Spleen (tissue), 11 donors: ENCODE measurements at regions not wholly inside any gene's neighbourhood (a gene's known extent, or its start where the extent isn't known, plus 50 kb on each side); places are given as distances from the start of the nearest gene placed in this dataset.

ENCODE experiments used
- DNase-seq: peaks from one replicate; pipeline ENCODE4 v3.0.0-alpha.2; 2020
- H3K27ac ChIP-seq, 8 donors: fragments of 200-600 bp; sonication (generic) in 7 of 8; 1 replicate in 4 of 8; 2 replicates in 4 of 8; pipeline versions ENCODE4 v1.5.0 to v1.8.0; 2016 to 2021; ENCODE audit warnings: inconsistent platforms in 4 of 8, mild to moderate bottlenecking in 4 of 8, moderate library complexity in 1 of 8
- H3K27me3 ChIP-seq, 7 donors: fragments of 200-600 bp; sonication (generic) in 6 of 7; replicated peaks in 1 of 7; 1 replicate in 4 of 7; 2 replicates in 3 of 7; pipeline versions ENCODE4 v1.5.0 to v1.8.0; 2016 to 2021; ENCODE audit warnings: inconsistent platforms in 3 of 7, mild to moderate bottlenecking in 1 of 7
- H3K36me3 ChIP-seq, 6 donors: fragments of 200-600 bp; sonication (generic) in 5 of 6; 1 replicate in 4 of 6; 2 replicates in 2 of 6; pipeline versions ENCODE4 v1.5.0 to v1.8.0; 2016 to 2021; ENCODE audit warnings: inconsistent platforms in 2 of 6
- H3K4me1 ChIP-seq, 6 donors: fragments of 200-600 bp; sonication (generic) in 5 of 6; 1 replicate in 3 of 6; 2 replicates in 3 of 6; pipeline versions ENCODE4 v1.5.0 to v1.8.0; 2016 to 2021; ENCODE audit warnings: inconsistent platforms in 3 of 6
- H3K4me3 ChIP-seq, 8 donors: fragments of 200-600 bp; sonication (generic) in 7 of 8; 1 replicate in 4 of 8; 2 replicates in 4 of 8; pipeline versions ENCODE4 v1.5.0 to v1.8.0; 2016 to 2021; ENCODE audit warnings: inconsistent platforms in 4 of 8, mild to moderate bottlenecking in 4 of 8, moderate library complexity in 2 of 8
- H3K9me3 ChIP-seq, 8 donors: fragments of 200-600 bp; sonication (generic) in 7 of 8; 1 replicate in 4 of 8; 2 replicates in 4 of 8; pipeline versions ENCODE4 v1.5.0 to v1.8.0; 2016 to 2021; ENCODE audit warnings: inconsistent platforms in 4 of 8
- POLR2A ChIP-seq, 3 donors: fragments of 450-650 bp; IDR thresholded peaks; one replicate each; pipeline ENCODE4 v1.5.1; 2017; ENCODE audit warnings: antibody characterized with exemption in 3 of 3, mild to moderate bottlenecking in 1 of 3
- POLR2AphosphoS5 ChIP-seq, 3 donors: sonication (generic); formaldehyde crosslinking; IDR thresholded peaks; one replicate each; pipeline ENCODE4 v1.5.1; 2017; ENCODE audit warnings: antibody characterized with exemption in 3 of 3
- WGBS, 5 donors: extraction: QIAGEN DNeasy Blood & Tissue Kit in 3 of 5; methylation state at CpG; one replicate each; pipeline versions ENCODE4 v1.1.5 to v1.1.7; 2013 to 2018; 5-methylcytosine and 5-hydroxymethylcytosine counted together
- intact Hi-C: fragments of 100-400 bp; cut with DNase I; formaldehyde crosslinking; loops from one replicate; pipeline ENCODE4 v1.15.0; 2023; ENCODE audit warnings: low total_unique reads
- TF ChIP-seq, protein P1 (sequence below), 11 experiments: fragments of 200-600 bp in 7 of 11; fragments of 450-650 bp in 4 of 11; sonication (generic) in 4 of 11; IDR thresholded peaks in 8 of 11; conservative IDR thresholded peaks in 3 of 11; 1 replicate in 7 of 11; 2 replicates in 4 of 11; pipeline versions ENCODE4 v1.4.0 to v1.8.0; 2016 to 2021; ENCODE audit warnings: antibody characterized with exemption in 11 of 11, inconsistent platforms in 4 of 11, mild to moderate bottlenecking in 1 of 11
- donor health status: healthy with polysubstance abuse.
- donor health status: DM: no; HTN: no; CAD: no; lungs with moderate emphysema.
- donor health status: DM: no; HTN: no; CAD: no.
- donor health status: Bipolar disorder and iron deficiency.
- donor health status: healthy.
- donor health status: DM: no; HTN: no; CAD: no.
- donor health status: DM: yes; HTN: yes; CAD: no.

DNA sequence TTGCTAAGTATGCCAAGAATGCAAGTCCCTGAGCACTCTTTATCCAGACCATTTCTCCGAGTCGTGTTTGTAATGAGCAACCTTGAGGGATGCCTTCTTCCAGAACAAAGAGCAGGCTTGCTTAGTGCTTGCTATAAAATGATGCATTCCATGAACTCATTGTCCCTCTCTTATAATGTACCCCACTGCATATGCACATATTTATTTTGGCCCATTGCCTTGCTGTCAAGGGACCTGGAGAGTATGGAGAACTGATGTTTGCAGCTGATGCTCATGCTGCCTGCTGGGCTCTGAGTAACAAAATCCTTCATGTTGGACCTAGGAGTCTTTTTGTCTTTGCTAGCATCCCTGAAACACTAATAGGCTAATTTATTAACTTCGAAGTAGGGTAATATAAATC, 97.8 kb upstream of the AADACL2 start:
- DNase-seq = no peak
- 70 to 91% (median 83%) methylated on average over 3 of the region's 3 CpGs for WGBS, 5 donors
- no peaks in the 10 kb centered on the region for H3K9me3 ChIP-seq
- H3K27me3 ChIP-seq = no peaks in the 10 kb centered on the region
- intact Hi-C loops = no loop called here
- H3K27ac ChIP-seq = no peak overlapping the region
- H3K4me3 ChIP-seq = no peak overlapping the region
- no peaks in the 10 kb centered on the region for H3K4me1 ChIP-seq
- TF ChIP-seq POLR2A (IDR thresholded peaks at IDR 0.05) (no peak), POLR2AphosphoS5 (IDR thresholded peaks at IDR 0.05) (no peak)
- TF ChIP-seq, protein P1, sequence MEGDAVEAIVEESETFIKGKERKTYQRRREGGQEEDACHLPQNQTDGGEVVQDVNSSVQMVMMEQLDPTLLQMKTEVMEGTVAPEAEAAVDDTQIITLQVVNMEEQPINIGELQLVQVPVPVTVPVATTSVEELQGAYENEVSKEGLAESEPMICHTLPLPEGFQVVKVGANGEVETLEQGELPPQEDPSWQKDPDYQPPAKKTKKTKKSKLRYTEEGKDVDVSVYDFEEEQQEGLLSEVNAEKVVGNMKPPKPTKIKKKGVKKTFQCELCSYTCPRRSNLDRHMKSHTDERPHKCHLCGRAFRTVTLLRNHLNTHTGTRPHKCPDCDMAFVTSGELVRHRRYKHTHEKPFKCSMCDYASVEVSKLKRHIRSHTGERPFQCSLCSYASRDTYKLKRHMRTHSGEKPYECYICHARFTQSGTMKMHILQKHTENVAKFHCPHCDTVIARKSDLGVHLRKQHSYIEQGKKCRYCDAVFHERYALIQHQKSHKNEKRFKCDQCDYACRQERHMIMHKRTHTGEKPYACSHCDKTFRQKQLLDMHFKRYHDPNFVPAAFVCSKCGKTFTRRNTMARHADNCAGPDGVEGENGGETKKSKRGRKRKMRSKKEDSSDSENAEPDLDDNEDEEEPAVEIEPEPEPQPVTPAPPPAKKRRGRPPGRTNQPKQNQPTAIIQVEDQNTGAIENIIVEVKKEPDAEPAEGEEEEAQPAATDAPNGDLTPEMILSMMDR (IDR thresholded peaks at IDR 0.05 in 8 of 11, conservative IDR thresholded peaks at IDR 0.05 in 3 of 11) = no peak
- H3K36me3 ChIP-seq = no peaks in the 10 kb centered on the region

DNA sequence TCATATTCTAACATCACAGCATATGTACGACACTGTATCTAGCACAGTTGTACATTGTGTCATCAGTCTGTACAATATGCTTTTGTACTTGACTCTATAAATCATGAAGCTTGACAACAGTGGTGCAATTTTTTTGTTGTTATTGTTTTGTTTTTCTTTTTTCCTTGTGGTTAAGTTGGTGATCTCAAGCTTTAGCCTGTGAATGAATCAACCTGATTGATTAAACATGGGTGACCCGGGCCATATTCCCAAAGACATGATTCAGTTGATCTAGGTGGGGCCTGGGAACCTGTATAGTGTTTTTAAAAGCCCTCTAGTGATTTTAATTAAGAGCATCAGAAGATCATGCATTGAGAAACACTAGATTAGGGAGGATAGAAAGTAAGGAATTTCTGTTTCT, 101.8 kb upstream of the AADACL2 start:
- no peak for DNase-seq
- intact Hi-C loops = no loop called here
- H3K4me3 ChIP-seq = no peak overlapping the region
- no peaks in the 10 kb centered on the region for H3K4me1 ChIP-seq
- H3K27ac ChIP-seq = no peak overlapping the region
- no peak for TF ChIP-seq POLR2AphosphoS5 (IDR thresholded peaks at IDR 0.05)
- no peak for TF ChIP-seq POLR2A (IDR thresholded peaks at IDR 0.05)
- TF ChIP-seq, protein P1 (IDR thresholded peaks at IDR 0.05 in 8 of 11, conservative IDR thresholded peaks at IDR 0.05 in 3 of 11) = no peak
- no peaks in the 10 kb centered on the region for H3K36me3 ChIP-seq
- no peaks in the 10 kb centered on the region for H3K27me3 ChIP-seq
- WGBS, 5 donors = 73 to 87% (median 79%) methylated on average over 2 of the region's 2 CpGs
- H3K9me3 ChIP-seq = no peaks in the 10 kb centered on the region

DNA sequence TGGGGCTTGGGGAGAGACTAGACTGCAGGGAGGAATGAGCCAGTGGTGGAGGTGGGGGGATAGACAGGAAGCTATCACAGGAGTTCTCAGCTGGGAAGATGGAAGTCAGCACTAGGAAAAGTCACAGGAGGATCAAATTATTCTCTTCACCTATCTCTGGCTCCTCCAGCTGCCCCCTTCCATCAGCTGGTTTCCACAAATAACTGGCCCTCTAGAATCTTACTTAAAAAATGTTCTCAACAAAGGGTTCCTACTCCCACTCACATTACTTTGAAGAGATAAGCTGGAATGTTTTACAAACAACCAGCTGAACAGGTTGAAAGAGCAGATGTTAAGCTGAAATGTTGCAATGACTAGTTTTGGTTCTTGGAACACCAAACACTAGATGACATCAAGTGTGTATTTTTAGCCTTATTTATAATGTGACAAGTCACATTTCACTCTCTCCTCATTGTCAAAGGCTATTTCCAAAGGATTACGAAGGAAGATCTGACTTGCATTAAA, 102.7 kb upstream of the AADACL2 start:
- Histone ChIP-seq H3K4me3 (no peak overlapping the region), H3K36me3 (no peaks in the 10 kb centered on the region), H3K9me3 (no peaks in the 10 kb centered on the region), H3K27ac (no peak overlapping the region), H3K4me1 (no peaks in the 10 kb centered on the region), H3K27me3 (no peaks in the 10 kb centered on the region)
- 62 to 80% (median 71%) methylated on average over 1 of the region's 1 CpG for WGBS, 5 donors
- intact Hi-C loops = no loop called here
- TF ChIP-seq, protein P1 (IDR thresholded peaks at IDR 0.05 in 8 of 11, conservative IDR thresholded peaks at IDR 0.05 in 3 of 11) = no peak
- TF ChIP-seq POLR2AphosphoS5 (IDR thresholded peaks at IDR 0.05) (no peak), POLR2A (IDR thresholded peaks at IDR 0.05) (no peak)
- DNase-seq = no peak

DNA sequence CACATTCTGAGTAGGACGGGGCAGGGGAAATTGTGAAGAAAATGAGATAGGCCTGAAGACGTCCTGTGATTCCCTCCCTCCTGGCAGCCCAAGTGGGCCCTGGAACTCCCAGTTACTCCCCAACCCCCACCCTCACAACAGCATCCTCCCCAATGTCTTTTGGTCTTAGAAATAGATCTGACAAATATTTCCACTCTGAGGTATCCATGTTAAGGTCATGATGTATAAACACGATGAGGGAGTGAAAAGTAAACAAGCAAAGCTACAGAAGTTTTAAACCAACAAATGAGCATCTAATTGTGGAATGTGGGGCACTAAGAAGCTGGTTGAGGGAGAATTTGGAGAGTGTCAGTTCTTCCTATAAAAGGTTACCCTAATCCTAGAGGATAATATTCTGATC, 103.7 kb upstream of the AADACL2 start:
- TF ChIP-seq POLR2A (IDR thresholded peaks at IDR 0.05) (no peak), POLR2AphosphoS5 (IDR thresholded peaks at IDR 0.05) (no peak)
- TF ChIP-seq, protein P1 (IDR thresholded peaks at IDR 0.05 in 8 of 11, conservative IDR thresholded peaks at IDR 0.05 in 3 of 11) = no peak
- WGBS, 5 donors = 74 to 88% (median 79%) methylated on average over 3 of the region's 3 CpGs
- Histone ChIP-seq H3K9me3 (no peaks in the 10 kb centered on the region), H3K27ac (no peak overlapping the region), H3K4me1 (no peaks in the 10 kb centered on the region), H3K4me3 (no peak overlapping the region), H3K36me3 (no peaks in the 10 kb centered on the region), H3K27me3 (no peaks in the 10 kb centered on the region)
- intact Hi-C loops = no loop called here
- DNase-seq = no peak
